Endodermal cell (in vitro differentiated cells): ENCODE measurements at regions not wholly inside any gene's neighbourhood (a gene's known extent, or its start where the extent isn't known, plus 50 kb on each side); places are given as distances from the start of the nearest gene placed in this dataset.

Source experiments
- DNase-seq: peaks from one replicate; pipeline ENCODE4 v3.0.0-alpha.2; 2017
- H3K27ac ChIP-seq: 2 replicates; pipeline ENCODE4 v1.5.1; 2013; ENCODE audit warnings: mild to moderate bottlenecking, low read depth, low read length, moderate library complexity
- H3K27me3 ChIP-seq: 2 replicates; pipeline ENCODE4 v1.6.1; 2013; ENCODE audit warnings: mild to moderate bottlenecking, low read length, moderate library complexity; ENCODE audit not compliant: insufficient read depth, control insufficient read depth, poor library complexity, severe bottlenecking
- H3K36me3 ChIP-seq: 2 replicates; pipeline ENCODE4 v1.7.0; 2013; ENCODE audit warnings: mild to moderate bottlenecking, low read length, moderate library complexity; ENCODE audit not compliant: control insufficient read depth, insufficient read depth
- H3K4me1 ChIP-seq: one replicate; pipeline ENCODE4 v1.7.0; 2013; ENCODE audit warnings: low read length; ENCODE audit not compliant: control insufficient read depth, insufficient read depth
- H3K4me3 ChIP-seq: 2 replicates; pipeline ENCODE4 v1.5.1; 2013; ENCODE audit warnings: mild to moderate bottlenecking, low read length, moderate library complexity
- H3K9ac ChIP-seq: 2 replicates; pipeline ENCODE4 v1.6.1; 2013; ENCODE audit warnings: mild to moderate bottlenecking, low read length, moderate library complexity; ENCODE audit not compliant: poor library complexity, severe bottlenecking; ENCODE audit errors: extremely low read depth
- H3K9me3 ChIP-seq: 2 replicates; pipeline ENCODE4 v1.6.1; 2013; ENCODE audit warnings: mild to moderate bottlenecking, low read length, moderate library complexity; ENCODE audit not compliant: control insufficient read depth
- H3K27ac Mint-ChIP-seq: 2 replicates; pipeline ENCODE4 v1.8.0; 2020; ENCODE audit warnings: mixed read lengths
- H3K27me3 Mint-ChIP-seq: 2 replicates; pipeline ENCODE4 v1.8.0; 2021; ENCODE audit warnings: mild to moderate bottlenecking, mixed read lengths; ENCODE audit not compliant: insufficient read depth
- H3K36me3 Mint-ChIP-seq: 2 replicates; pipeline ENCODE4 v1.8.0; 2020; ENCODE audit warnings: low read depth, mixed read lengths
- H3K4me1 Mint-ChIP-seq: 2 replicates; pipeline ENCODE4 v1.8.0; 2020; ENCODE audit warnings: mixed read lengths
- H3K4me3 Mint-ChIP-seq: 2 replicates; pipeline ENCODE4 v1.8.0; 2020; ENCODE audit warnings: mild to moderate bottlenecking, moderate library complexity, mixed read lengths
- H3K9me3 Mint-ChIP-seq: 2 replicates; pipeline ENCODE4 v1.8.0; 2020; ENCODE audit warnings: mild to moderate bottlenecking, mixed read lengths
- WGBS, 2 experiments: methylation state at CpG; one replicate each; pipeline versions ENCODE4 v1.1.5 to v1.1.7; 2013; ENCODE audit warnings: missing lambda C conversion rate in 2 of 2, mixed read lengths in 1 of 2; ENCODE audit not compliant: insufficient coverage in 1 of 2, insufficient read length in 1 of 2; 5-methylcytosine and 5-hydroxymethylcytosine counted together
- TF ChIP-seq, protein P1 (sequence below): fragments of 200-600 bp; sonication (generic); conservative IDR thresholded peaks from 2 replicates; pipeline ENCODE4 v1.5.0; 2021; ENCODE audit warnings: antibody characterized with exemption, mild to moderate bottlenecking

GRCh38 chr5:54670281-54670680 lies 152.7 kb downstream of the SNX18 start:
- peaks cover 8% of the 10 kb centered on the region for H3K27me3 Mint-ChIP-seq
- H3K27ac ChIP-seq = no peak overlapping the region
- H3K27me3 ChIP-seq = no peaks in the 10 kb centered on the region
- H3K9me3 Mint-ChIP-seq = peaks cover 30% of the 10 kb centered on the region
- no peaks in the 10 kb centered on the region for H3K4me1 Mint-ChIP-seq
- H3K4me3 Mint-ChIP-seq = no peak overlapping the region
- TF ChIP-seq, protein P1, sequence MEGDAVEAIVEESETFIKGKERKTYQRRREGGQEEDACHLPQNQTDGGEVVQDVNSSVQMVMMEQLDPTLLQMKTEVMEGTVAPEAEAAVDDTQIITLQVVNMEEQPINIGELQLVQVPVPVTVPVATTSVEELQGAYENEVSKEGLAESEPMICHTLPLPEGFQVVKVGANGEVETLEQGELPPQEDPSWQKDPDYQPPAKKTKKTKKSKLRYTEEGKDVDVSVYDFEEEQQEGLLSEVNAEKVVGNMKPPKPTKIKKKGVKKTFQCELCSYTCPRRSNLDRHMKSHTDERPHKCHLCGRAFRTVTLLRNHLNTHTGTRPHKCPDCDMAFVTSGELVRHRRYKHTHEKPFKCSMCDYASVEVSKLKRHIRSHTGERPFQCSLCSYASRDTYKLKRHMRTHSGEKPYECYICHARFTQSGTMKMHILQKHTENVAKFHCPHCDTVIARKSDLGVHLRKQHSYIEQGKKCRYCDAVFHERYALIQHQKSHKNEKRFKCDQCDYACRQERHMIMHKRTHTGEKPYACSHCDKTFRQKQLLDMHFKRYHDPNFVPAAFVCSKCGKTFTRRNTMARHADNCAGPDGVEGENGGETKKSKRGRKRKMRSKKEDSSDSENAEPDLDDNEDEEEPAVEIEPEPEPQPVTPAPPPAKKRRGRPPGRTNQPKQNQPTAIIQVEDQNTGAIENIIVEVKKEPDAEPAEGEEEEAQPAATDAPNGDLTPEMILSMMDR = no peak
- no peak overlapping the region for H3K4me3 ChIP-seq
- no peak for DNase-seq
- peaks cover 32% of the 10 kb centered on the region for H3K9me3 ChIP-seq
- H3K9ac ChIP-seq = no peak overlapping the region
- peaks cover 3% of the 10 kb centered on the region for H3K36me3 Mint-ChIP-seq
- H3K36me3 ChIP-seq = no peaks in the 10 kb centered on the region
- H3K4me1 ChIP-seq = no peaks in the 10 kb centered on the region
- no peak overlapping the region for H3K27ac Mint-ChIP-seq

- 72% methylated on average over 1 of the region's 1 CpG; no CpG with 5 or more reads in 1 of the 2 experiments for WGBS, 2 experiments
- H3K27ac Mint-ChIP-seq = no peak overlapping the region
- Histone ChIP-seq H3K4me1 (no peaks in the 10 kb centered on the region), H3K36me3 (no peaks in the 10 kb centered on the region), H3K4me3 (no peak overlapping the region), H3K27ac (no peak overlapping the region), H3K27me3 (no peaks in the 10 kb centered on the region), H3K9ac (no peak overlapping the region), H3K9me3 (peaks cover 32% of the 10 kb centered on the region)
- H3K9me3 Mint-ChIP-seq = peaks cover 30% of the 10 kb centered on the region
- TF ChIP-seq, protein P1 = no peak
- no peaks in the 10 kb centered on the region for H3K4me1 Mint-ChIP-seq
- peaks cover 8% of the 10 kb centered on the region for H3K27me3 Mint-ChIP-seq
- no peak for DNase-seq
- H3K36me3 Mint-ChIP-seq = peaks cover 3% of the 10 kb centered on the region
- no peak overlapping the region for H3K4me3 Mint-ChIP-seq
These were observed 152.3 kb downstream of the SNX18 start for GRCh38 chr5:54669845-54670244.

- Histone ChIP-seq H3K27me3 (no peaks in the 10 kb centered on the region), H3K36me3 (no peaks in the 10 kb centered on the region), H3K4me1 (no peaks in the 10 kb centered on the region), H3K27ac (no peak overlapping the region), H3K9me3 (peaks cover 32% of the 10 kb centered on the region), H3K4me3 (no peak overlapping the region), H3K9ac (no peak overlapping the region)
- no peak for DNase-seq
- Mint-ChIP-seq H3K4me1 (no peaks in the 10 kb centered on the region), H3K27me3 (peaks cover 9% of the 10 kb centered on the region), H3K9me3 (peaks cover 25% of the 10 kb centered on the region), H3K27ac (no peak overlapping the region), H3K4me3 (no peak overlapping the region), H3K36me3 (peaks cover 3% of the 10 kb centered on the region)
- TF ChIP-seq, protein P1 = no peak
- 83 to 97% methylated on average over 1 of the region's 1 CpG for WGBS, 2 experiments
These were observed 151.7 kb downstream of the SNX18 start for GRCh38 chr5:54669285-54669684.
